GM18499 (cell line): ENCODE measurements at regions not wholly inside any gene's neighbourhood (a gene's known extent, or its start where the extent isn't known, plus 50 kb on each side); places are given as distances from the start of the nearest gene placed in this dataset.
A peak's percentile ranks its signal among the peaks of the same experiment; 100 is the strongest.

Source experiments
- ATAC-seq: cut with Tn5 transposase; IDR thresholded peaks from one replicate; pipeline ENCODE4 v1.9.1; 2021; ENCODE audit warnings: moderate number of reproducible peaks; ENCODE audit not compliant: insufficient read depth, unreplicated experiment

DNA sequence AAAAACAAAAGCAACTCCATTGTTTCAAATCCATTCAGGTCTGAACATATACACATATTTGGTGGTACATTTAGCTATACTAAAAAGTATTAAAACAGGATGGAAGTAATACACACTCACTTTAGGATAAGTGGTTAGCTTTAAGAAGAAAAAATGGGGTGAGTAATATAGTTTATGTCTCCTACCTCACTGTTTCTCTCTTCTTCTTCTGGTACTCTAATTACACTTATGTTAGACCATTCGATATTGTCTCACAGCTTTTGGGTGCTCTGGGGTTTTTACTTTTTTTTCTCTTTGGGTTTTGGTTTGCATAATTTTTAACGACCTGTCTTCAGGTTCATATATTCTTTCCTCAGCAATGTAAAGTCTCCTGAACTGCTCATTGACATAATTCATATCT is 75.4 kb upstream of the AKAP13 start:
- no peak for ATAC-seq

DNA sequence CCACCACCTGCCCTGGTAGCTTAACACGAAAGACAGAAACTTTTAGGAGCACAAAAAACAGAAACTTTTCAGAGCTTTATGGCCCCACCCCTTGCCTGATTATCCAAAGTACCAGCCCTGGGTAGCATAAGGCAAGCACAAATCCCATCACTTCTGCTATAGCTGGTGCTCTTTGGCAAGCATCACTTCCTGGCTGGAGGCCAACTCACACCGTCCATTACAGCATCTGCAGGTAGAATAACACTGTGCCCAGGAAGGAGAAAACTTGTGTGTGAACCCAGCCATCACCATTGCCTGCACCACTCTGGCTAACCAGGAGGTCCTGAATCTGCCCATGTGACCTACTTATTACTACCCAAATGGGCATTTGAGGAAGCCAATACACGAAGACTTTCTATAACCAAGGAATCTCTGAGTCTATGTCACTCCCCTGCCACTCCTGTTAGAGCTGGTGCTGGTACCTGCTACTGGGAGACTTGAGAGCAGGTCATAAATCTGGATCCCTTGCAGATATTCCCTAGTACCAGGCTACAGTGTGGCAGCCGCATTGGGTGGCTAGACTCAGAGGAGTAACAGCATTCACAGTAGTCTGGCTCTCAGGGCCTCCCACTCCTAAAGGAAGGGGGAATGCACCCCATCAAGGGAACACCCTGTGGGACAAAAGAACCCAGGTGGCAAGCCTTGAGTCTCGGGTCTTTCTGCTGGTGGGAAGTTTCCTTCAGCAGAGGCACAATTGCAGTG is 73.3 kb upstream of the AKAP13 start:
- ATAC-seq, result no peak

DNA sequence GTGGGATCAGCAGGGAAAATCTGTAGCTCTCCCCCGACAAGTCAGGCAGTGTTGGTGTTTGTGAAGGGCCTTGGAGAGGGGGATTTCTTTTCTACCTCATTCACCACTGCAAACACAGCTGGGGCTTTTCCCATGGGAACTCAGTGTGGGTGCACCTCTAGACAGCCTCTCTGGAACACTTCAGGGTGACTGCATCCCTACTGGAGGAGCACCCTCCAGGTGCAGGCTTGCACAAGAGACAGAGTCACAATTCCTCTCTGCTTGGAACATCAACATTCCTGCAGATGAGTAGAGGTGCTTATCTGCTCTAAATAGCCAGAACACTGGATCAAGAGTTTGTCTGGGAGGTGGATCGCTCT is 72.7 kb upstream of the AKAP13 start:
- ATAC-seq, result no peak

DNA sequence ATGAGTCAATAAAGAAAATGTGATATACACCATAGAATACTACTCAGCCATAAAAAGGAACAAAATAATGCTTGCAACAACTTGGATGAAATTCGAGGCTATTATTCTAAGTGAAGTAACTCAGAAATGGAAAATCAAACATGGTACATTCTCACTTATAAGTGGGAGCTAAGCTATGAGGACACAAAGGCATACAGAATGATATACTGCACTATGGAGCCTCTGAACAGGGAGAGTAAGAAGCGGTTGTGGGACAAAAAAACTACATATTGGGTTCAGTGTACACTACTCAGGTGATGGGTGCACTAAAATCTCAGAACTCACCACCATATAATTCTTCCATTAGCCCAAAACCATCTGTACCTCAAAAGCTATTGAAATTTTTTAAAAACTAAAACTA is 68.8 kb upstream of the AKAP13 start:
- no peak for ATAC-seq

DNA sequence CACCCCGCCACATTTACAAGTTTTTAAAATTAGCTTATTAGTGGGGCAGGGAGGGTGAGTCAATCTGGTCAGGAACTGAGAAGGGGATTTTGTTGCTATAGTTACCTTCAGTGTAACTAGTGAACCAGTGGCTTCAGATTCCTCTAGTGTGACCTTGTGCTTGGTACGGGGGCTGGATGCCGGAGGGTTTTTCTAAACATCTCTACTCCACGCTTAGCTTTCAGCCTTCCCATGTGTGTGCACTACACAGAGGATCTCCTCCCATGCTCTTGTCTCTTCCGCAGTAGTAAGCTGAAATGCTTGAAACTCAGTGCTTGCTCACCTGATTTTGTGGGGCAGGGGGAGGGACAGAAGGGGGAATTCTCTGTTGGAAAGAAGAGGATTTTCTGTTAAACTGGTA is 67.9 kb upstream of the AKAP13 start:
- ATAC-seq, result peak; percentile 89

DNA sequence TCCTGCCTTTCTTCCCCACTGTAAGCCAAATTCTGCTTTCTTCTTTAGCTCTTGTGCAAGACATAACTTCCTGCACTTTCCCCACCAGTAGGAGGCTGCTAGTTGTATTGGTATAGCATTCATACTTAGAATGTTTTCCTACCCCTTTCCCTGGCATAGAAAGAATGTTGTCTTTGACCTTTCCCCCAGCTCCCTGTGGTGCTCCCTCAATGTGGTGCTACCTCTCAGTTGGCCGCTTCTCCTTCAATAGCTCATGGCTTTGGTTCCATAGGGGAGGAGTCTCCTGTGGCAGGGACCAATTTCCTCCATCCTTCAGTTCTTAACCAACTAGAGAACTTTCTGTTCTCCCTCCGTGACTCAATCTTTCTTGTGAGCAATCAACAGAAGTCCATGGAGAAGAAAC is 67.5 kb upstream of the AKAP13 start:
- ATAC-seq, result no peak

DNA sequence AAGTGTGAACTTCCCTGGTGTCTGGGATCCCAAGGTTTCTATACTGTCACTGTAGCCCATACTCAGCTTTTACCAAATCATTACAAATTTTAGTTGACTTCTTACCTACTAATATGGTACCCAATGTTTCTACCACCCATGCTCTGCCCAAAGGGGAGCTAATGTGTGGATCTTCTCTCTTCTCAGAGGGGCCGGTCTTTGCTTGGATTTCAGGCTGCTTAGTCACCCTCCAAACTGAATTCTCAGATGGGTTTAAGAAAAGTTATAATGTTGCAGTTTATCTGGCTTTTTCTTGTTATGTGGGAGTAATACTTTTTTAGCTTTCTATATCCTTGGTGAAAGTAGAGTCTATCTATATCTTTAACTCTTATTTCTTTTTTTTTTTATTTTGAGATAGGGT is 67.1 kb upstream of the AKAP13 start:
- ATAC-seq, result no peak

DNA sequence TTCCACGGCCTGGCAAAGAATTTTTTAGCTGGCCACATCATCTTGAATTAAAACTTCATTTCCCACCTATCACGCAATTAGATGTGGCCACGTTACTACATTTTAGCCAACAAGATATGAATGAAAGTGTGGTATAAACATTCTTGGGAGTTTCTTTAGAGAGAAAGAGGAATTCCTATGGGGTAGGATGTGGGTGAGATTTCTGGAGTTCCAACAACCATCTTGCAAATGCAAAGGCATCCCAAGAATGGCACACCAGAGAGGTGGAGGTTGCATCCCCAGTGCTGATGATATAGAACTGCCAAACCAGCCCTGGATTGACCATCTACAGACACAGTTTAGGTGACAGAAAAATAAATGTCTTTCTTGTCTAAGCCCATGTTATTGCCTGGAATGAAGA is 66.3 kb upstream of the AKAP13 start:
- ATAC-seq, result no peak

DNA sequence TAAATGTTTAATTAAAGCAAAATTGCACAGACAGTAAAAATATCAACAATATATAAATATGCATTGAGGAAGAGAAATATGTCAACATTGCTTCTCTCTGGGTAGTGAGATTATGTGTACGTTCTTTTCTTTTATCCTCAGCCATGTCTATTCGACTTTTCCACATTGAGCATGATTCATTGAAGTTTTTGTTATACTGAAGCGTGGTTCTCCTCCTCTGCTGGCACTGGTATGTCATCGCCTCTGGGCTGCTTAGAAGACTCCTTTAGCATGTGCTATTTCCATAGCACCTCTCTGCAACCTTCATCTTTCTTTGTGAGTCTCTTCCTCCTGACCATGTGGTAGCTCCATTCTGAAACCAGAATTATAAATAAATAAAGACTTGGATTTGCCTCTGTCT is 65.8 kb upstream of the AKAP13 start:
- no peak for ATAC-seq

DNA sequence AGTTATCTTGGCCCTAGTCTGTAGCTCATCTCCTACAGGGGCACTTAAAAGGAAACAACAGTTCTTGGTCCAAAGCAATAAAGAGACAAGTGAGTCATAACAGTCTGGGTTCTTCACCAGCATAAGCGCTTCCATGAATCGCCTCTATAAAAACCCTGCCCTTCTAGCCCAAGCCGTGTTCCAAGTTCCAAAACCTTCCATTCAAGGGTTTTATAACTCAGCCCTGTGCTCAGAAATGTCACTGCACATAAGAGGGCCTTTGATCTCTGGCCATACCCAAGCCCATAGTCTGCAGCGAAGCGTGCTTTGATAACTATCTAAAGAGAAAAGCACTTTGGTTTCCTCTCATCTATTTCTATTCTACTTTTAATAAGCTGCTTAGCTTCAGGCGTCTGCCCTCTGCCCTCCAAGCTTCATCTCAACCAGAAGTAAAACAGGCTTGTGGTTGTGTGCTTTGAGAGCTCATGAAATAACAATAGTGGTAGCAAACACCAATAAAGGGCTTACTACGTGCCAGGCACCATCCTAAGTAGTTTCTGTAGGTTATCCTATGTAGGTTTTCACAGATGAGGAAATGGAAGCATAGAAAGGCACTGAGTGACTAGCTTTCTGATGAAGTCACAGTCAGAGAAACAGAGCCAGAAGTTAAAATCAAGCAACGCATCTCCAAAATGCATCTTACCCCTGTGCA is 64.0 kb upstream of the AKAP13 start:
- ATAC-seq, result no peak

DNA sequence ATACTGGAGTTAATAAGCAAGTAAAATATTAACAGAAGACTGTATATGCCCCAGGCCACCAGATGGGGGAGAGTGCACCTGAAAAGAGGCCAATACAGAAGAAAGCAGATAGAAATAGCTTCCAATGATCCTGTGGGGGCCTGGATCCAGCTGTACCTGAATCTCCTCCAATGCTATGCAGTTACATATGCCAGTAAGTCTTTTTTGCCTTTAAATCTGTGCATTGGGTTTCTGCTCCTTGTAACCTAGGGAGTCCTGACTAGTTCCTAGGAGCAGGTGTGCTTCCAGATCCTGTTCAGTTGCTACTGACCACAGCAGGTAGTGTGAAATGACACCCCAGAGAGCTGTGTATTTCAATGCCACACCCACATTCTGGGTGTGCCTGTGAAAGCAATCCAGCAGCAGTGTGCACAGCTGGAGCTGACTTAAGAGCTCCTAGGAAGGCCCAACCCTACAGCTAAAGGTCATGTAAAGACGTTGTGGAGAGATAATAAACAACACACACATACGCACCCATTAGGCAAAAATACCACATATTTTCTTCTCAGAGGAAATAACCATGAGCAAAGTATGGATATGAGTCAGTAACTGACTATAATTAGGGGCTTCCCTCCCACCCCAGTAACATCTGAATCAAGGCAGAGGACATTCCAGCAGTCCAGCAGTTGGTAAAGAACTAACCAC is 62.2 kb upstream of the AKAP13 start:
- peak; percentile 85 for ATAC-seq

DNA sequence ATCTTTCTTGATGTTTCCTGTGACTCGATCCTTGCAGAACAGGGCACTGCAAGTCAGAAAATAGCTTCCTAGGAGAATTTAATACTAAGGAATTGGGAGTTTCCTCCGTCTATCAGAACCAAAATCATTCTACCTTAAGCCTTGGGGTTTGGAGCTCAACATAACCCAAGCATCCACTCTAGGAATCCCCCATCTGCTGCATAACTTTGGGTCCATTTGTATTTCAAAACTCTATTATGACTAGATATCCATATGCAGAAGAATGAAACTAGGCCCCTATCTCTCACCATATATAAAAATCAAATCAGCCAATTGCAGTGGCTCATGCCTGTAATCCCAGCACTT is 61.7 kb upstream of the AKAP13 start:
- no peak for ATAC-seq

DNA sequence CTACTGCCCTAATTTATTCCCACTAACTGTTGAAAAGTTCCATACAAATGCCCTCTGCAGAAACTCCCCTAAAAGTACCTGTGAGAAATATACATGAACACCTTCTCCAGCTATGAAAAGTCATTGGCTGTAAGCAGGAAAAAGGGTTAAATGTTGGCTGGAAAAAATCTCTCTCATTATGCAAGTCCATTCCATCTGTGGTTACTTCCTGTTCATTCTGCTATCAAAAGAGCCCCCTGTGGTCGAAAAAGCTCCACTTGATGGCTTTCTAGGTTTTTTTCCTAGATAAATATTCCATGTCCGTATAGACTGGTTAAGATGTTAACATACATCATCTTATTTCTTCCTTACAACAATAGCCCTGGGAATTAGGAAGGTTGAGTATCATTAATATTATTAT is 56.2 kb upstream of the AKAP13 start:
- no peak for ATAC-seq

DNA sequence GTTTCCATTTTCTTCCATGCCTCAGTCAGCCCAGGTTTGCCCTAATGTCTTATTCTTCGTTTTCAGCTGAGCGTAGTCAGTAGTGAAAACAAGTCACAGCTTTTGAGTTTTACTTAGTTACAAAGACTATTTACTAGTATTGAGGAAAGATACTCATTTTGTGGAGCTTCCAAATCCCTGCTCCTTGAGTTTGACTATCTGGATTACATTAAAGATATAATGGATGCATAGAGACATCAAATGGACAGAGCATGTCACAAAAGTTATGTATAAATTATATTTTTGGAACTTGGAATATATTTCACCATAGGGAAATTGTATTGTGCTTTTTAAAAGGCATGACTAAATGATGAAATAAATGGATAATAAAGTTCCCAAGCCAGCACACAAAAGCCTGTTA is 54.6 kb upstream of the AKAP13 start:
- no peak for ATAC-seq

DNA sequence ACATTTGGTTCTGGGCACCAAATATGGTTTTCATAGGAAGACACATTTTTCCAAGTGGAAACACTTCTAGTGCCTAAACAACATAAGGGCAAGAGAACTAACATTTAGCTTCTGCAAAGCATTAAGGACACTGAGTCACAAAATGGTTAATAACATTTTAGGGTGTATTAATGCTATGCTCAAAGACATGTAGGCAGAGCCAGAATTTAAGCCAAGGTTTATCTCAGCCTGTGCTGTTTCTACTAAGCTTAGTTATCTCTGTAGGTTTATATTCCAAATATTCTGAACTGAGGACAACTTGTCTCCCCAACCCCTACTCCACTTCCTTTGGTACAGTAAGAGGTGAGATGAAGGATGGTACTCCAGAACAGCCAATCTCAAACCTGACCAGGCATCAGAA is 54.1 kb upstream of the AKAP13 start:
- ATAC-seq, result no peak

DNA sequence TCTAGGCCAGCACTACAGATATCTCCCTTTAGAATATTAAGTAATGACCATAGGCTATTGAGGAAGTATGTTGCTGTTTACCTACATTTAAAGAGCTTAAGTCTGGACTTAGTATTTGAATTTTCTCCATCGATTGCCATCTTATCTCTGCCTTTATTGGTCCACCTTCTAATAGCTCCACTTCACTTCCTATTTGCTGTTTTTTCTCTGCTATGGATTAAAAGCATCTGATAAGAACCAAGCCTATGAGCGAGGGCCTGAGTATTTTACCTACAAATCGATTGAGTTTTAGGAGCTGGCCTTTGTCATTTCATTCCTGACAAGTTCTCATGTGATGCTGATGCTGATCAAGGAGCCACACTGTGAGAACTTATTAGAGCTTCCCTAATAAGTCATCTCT is 52.6 kb upstream of the AKAP13 start:
- ATAC-seq, result no peak

DNA sequence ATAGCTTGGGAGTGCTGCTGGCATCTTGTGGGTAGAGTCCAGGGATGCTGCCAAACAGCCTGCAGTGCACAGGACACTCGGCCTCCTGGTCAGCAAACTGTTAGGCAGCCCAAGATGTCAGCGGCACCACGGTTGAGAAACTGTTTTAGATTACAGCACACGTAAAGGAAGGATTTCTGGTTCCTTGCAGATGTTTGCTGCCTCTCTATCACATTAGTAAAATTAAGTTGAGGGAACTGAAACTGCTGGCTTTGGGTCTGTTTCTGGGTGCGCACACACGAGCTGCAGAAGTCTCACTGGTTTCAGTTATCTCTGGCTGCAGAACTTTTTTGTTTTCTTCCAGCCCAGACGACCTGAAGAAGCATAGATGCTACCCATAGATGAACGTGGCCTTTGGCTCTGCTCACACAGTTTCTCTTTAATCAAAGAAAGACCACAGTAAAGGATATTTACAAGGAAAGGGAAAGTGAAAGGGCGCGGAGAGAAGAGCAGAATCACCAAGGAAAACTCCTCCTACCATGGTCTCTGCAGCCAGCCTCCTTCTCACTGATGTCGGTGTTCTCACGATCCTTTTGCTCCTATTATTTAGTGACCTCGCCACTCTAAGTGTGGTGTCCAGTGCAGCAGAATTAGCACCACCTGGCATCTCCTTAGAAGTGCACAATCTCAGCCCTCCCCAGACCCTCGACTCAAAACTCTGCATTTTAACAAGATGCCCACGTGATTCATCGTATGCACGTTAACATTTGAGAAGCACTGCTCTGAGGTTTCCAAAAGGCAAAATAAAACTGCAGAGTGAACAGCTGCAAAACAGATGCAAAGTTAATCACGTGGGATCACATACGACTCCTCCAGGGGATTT is 50.6 kb upstream of the AKAP13 start:
- ATAC-seq, result peak; percentile 35
